ENCODE measurements at regions not wholly inside any gene's neighbourhood (a gene's known extent, or its start where the extent isn't known, plus 50 kb on each side); places are given as distances from the start of the nearest gene placed in this dataset.
"Not testable (repeated sequence)": the region's sequence is repeated elsewhere in the genome, so short reads cannot be mapped to it uniquely, and the experiment has no call there.

- no peak for DNase-seq (ENCODE audit: low spot score)
Observed at GRCh38 chr3:72536206-72536877, 311.9 kb downstream of the SHQ1 start.

DNA sequence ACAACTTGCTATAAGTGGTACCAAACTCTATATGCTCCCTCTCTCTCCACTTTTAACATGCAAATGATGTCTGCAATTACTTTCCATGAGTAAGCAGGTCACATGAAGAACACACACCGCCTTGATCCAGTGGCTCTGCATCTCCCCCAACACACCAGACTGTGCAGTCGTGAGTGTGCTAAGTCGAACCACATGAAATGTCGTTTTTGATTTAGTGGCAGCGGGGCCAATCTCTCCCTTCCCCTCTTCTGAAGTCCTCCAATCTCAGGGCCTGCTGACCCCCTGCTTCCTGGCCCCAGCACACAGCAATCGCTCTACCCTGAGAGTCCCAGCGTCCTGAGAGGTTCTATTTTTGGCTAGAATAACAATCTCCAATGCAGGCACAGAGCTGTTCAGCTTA is 312.5 kb downstream of the SHQ1 start:
- no peak for DNase-seq (ENCODE audit: low spot score)

DNA sequence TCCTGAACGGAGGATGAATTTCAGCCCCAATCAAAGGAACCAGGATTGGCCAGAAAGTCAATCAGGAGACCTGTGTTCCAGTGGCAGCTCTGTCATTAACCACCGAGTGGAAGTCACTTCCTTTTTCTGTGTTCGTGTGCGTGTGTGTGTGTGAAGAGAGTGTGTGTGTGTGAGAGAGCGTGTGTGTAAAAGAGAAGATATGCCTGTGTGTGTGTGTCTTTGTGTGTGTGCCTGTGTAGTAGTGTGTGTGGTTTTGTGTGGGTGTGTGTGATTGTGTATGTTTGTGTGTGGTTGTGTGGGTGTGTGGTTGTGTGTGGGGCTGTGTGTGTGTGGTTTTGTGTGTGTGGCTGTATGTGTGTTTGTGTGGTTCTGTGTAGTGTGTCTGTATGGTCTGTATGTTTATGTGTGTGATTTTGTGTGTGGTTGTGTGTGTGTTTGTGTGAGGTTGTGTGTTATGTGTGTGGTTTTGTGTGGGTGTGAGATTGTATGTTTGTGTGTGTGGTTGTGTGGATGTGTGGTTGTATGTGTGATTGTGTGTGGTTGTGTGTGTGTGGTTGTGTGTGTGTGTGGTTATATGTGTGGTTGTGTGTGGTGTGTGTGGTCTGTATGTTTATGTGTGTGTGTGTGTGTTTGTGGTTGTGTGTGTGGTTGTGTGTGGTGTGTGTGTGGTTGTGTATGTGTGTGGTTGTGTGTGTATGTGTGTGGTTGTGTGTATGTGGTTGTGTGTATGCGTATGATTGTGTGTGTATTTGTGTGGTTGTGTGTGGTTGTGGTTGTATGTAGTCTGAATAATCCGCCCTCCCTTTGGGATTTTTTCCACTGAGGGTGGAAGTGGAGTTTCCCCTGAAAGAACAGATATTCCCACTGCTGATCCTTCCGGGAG is 314.4 kb downstream of the SHQ1 start:
- DNase-seq (ENCODE audit: low spot score): no peak

DNA sequence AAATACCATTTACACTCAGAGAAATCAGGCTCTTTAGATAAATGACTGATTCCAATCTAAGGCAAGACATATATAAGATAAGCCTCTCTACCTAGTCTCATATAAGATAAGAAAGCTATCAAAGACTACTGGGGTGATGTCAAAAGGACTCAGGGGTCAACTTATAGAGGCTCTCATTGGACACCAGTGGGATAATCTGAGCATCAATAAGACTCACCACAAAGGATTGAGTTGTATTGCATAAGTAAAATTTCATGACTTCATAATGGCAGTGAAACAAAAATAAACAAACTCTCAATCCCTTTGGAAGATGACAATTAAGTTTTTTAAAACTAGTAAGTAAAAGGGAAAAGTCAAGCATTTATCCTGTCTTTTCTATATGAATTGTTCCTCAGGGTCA is 317.8 kb downstream of the SHQ1 start:
- no peak for DNase-seq (ENCODE audit: low spot score)

DNA sequence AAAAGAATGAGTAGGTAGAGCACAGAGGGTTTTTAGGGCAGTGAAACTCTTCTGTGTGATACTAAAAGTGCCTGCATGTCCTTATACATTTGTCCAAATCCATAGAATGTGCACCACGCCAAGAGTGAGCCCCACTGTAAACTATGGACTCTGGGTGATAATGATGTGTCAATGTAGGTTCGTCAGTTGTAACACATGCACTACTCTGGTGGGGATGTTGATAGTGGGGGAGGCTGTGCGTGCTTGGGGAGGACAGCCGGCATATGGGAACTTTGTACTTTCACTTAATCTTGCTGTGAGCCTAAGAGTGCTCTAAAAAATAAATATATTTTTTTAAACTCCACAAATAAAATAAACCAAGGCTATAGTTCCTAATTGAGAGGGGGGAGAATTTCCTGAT is 319.2 kb downstream of the SHQ1 start:
- DNase-seq (ENCODE audit: low spot score): no peak

- peak; percentile 76 for DNase-seq (ENCODE audit: low spot score)
Observed at GRCh38 chr3:72523429-72524151, 324.7 kb downstream of the SHQ1 start.

GRCh38 chr3:72520690-72521308 is 327.4 kb downstream of the SHQ1 start:
- no peak for DNase-seq (ENCODE audit: low spot score)

DNA sequence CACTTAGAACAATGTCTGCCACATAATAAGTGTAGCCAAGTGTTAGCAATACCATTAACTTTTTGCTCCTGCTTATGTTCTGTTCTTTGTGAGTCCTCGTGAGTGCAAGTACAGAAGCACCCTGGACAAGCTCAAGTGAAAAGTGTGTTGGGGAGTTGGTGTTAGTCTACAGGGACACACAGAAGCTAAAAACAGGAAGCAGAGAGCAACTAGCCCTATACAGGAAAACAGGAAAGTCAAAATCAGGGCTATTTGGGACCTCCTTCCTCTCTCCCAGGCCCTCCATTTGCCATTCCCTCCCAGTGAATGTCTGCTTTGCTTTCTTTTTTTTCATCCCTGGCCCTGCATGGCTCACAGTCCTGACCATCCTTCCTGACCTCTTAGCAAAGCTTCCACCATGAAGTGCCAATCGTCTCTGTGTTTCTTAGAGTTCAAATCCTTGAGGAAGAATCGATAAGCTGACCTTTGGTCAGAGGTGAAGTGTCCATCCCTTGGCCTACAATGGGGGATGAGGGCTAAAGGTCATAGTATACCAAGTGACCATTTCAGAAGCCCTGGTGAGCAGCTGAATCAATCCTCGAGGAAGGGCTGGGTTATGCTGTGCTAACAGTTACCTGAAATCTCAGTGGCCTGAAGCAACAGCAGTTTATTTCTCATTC is 328.2 kb downstream of the SHQ1 start:
- no peak for DNase-seq (ENCODE audit: low spot score)

GRCh38 chr3:72517921-72518424 is 330.3 kb downstream of the SHQ1 start:
- no peak for DNase-seq (ENCODE audit: low spot score)

GRCh38 chr3:72517336-72517735 is 330.9 kb downstream of the SHQ1 start:
- no peak for DNase-seq (ENCODE audit: low spot score)

- no peak for DNase-seq (ENCODE audit: low spot score)
Observed at GRCh38 chr3:72516361-72516760, 331.9 kb downstream of the SHQ1 start.

DNA sequence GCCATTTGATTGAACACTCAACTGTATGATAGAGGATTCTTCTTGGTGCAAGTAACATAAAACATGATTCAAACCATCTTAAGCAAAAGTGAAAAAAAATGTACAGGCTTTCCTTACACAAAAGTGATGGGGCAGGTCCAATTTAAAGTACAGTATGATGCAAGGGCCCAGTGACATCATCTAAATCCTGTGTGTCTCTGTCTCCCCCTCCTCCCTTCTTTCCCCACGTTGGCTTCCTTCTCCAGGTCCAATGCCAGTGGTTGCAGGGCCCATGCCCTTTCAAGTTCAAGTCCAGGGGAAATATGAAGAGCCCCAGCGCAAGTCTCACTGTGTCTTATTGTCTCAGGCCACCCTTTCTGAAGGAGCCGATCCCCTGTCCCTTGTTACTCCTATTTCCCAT is 332.3 kb downstream of the SHQ1 start:
- no peak for DNase-seq (ENCODE audit: low spot score)

- DNase-seq (ENCODE audit: low spot score): no peak
Observed at GRCh38 chr3:72515281-72515680, 333.0 kb downstream of the SHQ1 start.

DNA sequence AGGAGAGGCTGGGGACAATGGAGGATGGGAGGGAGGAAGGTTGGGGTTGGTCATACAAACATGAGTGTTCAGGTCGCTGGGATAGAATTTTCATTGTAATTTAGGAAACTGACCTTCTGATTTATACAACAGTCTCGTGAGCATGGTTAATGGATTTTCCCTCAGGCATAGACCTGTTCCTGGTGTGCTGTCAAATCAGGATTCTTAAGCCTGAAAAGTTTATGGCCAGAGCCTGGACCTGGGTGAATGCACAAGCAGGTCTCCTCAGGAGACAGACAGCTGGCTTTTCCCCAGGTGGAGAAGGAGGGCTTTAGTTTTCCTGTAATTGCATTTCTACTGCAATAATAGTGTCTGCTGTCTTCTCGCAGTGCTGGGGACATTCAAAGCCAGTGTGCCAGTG is 338.0 kb downstream of the SHQ1 start:
- DNase-seq (ENCODE audit: low spot score): no peak

DNA sequence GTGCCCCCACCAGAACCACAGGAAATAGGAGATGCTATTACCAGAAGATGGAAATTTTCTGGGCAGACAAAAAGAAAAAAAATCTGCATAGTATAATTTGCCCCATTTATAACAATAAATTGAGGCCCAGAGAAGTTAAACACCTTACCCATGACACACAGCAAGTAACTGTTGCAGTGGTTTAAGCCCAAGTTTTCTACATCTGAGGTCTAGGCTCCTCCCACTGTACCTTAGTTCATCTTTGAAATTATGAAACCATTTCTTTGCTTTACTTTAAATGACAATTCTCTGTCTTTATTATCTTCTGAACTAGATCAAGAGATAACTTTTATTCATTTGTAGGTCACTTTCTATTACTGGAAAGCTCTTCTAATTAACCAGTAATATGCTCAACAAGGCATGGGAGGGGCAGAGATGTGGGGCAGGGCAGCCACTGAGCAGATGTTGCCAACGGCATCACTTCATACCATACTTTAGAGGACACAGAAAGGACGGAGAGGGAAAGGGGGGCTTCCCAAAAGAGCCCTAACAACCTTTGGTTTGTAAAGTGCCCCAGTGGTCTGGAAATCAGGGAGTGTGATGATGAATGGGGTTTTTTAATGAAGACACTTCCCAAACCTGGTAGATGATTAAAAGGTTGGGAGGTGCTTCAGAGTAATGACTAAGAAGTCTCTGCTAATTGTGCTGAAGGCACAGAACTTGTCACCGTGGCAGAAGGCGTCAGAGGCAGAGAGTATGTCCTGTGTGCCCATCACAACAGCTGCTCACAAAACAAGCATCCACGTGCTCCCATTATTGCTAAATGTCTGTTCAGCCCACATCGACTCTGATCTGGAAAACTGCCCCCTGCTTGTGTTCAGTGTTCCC is 342.5 kb downstream of the SHQ1 start:
- DNase-seq (ENCODE audit: low spot score): no peak

DNA sequence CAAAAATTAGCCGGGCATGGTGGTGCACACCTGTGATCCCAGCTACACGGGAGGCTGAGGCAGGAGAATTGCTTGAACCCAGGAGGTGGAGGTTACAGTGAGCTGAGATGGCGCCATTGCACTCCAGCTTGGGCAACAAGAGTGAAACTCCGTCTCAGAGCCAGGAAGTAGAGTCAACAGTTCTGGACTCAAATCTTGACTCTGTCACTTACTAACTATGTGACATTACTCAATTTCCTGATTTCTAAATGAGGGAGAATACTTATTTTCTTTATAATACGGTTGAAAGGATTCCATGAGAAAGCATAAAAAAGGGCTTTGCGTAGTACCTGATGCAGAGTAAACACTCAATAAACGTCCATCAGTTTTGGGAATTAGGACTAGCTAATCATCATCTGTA is 350.7 kb downstream of the SHQ1 start:
- not testable (repeated sequence) for DNase-seq (ENCODE audit: low spot score)

DNA sequence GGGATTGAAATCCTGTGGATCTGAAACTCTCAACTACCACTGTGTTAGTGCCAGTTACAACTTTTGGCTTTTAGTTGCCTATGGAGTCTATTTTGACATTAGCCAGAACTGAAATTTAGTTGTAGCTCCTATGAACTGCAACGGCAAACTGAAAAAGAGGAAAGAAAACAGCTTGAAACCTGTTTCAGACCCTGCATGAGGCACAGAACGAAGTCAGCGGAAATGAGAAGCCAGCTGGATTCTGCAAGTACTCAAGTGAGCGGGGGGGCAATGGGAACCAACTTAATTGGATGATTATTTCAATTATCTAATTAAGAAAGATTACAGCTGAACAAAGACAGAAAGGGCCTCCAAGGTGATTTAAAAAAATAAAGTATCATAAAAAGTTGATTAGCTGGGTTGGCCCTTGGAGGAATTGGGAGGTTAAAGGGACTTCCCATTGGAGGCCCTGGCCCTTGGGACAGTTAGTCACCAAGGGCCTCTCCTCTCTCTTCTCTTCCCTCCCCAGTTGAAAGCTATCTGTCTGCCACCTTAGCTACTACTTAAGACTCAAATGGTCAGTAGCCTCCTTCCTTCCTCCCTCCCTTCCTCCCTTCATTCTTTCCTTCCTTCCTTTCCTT is 352.1 kb downstream of the SHQ1 start:
- no peak for DNase-seq (ENCODE audit: low spot score)

DNA sequence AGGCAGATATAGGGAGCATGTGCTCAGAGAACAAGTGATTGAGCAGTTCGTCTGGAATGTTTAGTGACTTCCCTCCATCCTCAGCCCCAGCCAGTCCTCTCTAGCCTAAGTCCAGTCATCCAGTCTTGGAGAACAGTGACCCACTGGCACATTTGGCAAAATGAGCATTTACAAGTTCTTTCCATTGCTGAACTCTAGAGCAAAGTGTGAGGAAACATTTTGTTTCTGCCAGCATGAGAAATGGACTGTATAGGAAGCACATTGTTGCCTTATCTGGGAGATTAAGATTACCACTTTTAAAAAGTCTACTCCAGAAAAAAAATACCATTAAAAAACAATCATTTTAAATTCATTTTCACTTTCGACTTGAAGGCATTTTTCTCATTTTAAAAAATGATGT is 353.6 kb downstream of the SHQ1 start:
- DNase-seq (ENCODE audit: low spot score): no peak

GRCh38 chr3:72494130-72494529 is 354.1 kb downstream of the SHQ1 start:
- DNase-seq (ENCODE audit: low spot score): no peak

GRCh38 chr3:72492240-72492639 is 356.0 kb downstream of the SHQ1 start:
- no peak for DNase-seq (ENCODE audit: low spot score)

Measured in pons (tissue), 1 donor.